ENCODE measurements at regions not wholly inside any gene's neighbourhood (a gene's known extent, or its start where the extent isn't known, plus 50 kb on each side); places are given as distances from the start of the nearest gene placed in this dataset.
"Not testable (repeated sequence)": the region's sequence is repeated elsewhere in the genome, so short reads cannot be mapped to it uniquely, and the experiment has no call there.

- TF ChIP-seq CTCF (conservative IDR thresholded peaks at IDR 0.05; ENCODE audit: low read depth, low read length) (no peak), EZH2 (IDR thresholded peaks at IDR 0.05; ENCODE audit: borderline replicate concordance, low read depth, low read length, poor library complexity, severe bottlenecking) (no peak)
- no TSS peak for BruUV-seq (replicated peaks)
- no peaks in the 10 kb centered on the region for H3K36me3 ChIP-seq (ENCODE audit: insufficient read depth, low read length, poor library complexity, severe bottlenecking)
- peaks cover 7% of the 10 kb centered on the region for H3K9me3 ChIP-seq (ENCODE audit: low read depth, low read length, poor library complexity, severe bottlenecking)
- H3K4me1 ChIP-seq (ENCODE audit: insufficient read depth, low read length, poor library complexity, severe bottlenecking): no peaks in the 10 kb centered on the region
- no peaks in the 10 kb centered on the region for H3K27me3 ChIP-seq (replicated peaks; ENCODE audit: insufficient read depth, low read depth, low read length, poor library complexity)
- CTCF ChIA-PET: no interaction called here
- POLR2A ChIA-PET (ENCODE audit: low non-redundant PET): no interaction called here
- intact Hi-C loops (cut with micrococcal nuclease; ENCODE audit: unreplicated experiment): no loop called here
- no peak for DNase-seq (ENCODE audit: low spot score)
- H3K27ac ChIP-seq (ENCODE audit: low read depth, low read length, poor library complexity, severe bottlenecking): no peak overlapping the region
- H3K4me3 ChIP-seq (ENCODE audit: low read depth, low read length, poor library complexity, severe bottlenecking): no peak overlapping the region
These were observed 291.6 kb upstream of the CNTN5 start for GRCh38 chr11:98729118-98729517.

GRCh38 chr11:98732947-98733346 lies 287.8 kb upstream of the CNTN5 start:
- Histone ChIP-seq H3K4me3 (ENCODE audit: low read depth, low read length, poor library complexity, severe bottlenecking) (no peak overlapping the region), H3K9me3 (ENCODE audit: low read depth, low read length, poor library complexity, severe bottlenecking) (peaks cover 6% of the 10 kb centered on the region), H3K4me1 (ENCODE audit: insufficient read depth, low read length, poor library complexity, severe bottlenecking) (no peaks in the 10 kb centered on the region), H3K27ac (ENCODE audit: low read depth, low read length, poor library complexity, severe bottlenecking) (no peak overlapping the region), H3K36me3 (ENCODE audit: insufficient read depth, low read length, poor library complexity, severe bottlenecking) (no peaks in the 10 kb centered on the region), H3K27me3 (replicated peaks; ENCODE audit: insufficient read depth, low read depth, low read length, poor library complexity) (no peaks in the 10 kb centered on the region)
- no peak for DNase-seq (ENCODE audit: low spot score)
- intact Hi-C loops (cut with micrococcal nuclease; ENCODE audit: unreplicated experiment): no loop called here
- ChIA-PET CTCF (no interaction called here), POLR2A (ENCODE audit: low non-redundant PET) (no interaction called here)
- no TSS peak for BruUV-seq (replicated peaks)
- no peak for TF ChIP-seq EZH2 (IDR thresholded peaks at IDR 0.05; ENCODE audit: borderline replicate concordance, low read depth, low read length, poor library complexity, severe bottlenecking)
- no peak for TF ChIP-seq CTCF (conservative IDR thresholded peaks at IDR 0.05; ENCODE audit: low read depth, low read length)

- H3K9me3 ChIP-seq (ENCODE audit: low read depth, low read length, poor library complexity, severe bottlenecking); intact Hi-C loops (cut with micrococcal nuclease; ENCODE audit: unreplicated experiment); H3K27ac ChIP-seq (ENCODE audit: low read depth, low read length, poor library complexity, severe bottlenecking); H3K27me3 ChIP-seq (replicated peaks; ENCODE audit: insufficient read depth, low read depth, low read length, poor library complexity); CTCF ChIA-PET; H3K36me3 ChIP-seq (ENCODE audit: insufficient read depth, low read length, poor library complexity, severe bottlenecking); DNase-seq (ENCODE audit: low spot score); POLR2A ChIA-PET (ENCODE audit: low non-redundant PET); H3K4me1 ChIP-seq (ENCODE audit: insufficient read depth, low read length, poor library complexity, severe bottlenecking); H3K4me3 ChIP-seq (ENCODE audit: low read depth, low read length, poor library complexity, severe bottlenecking); BruUV-seq (replicated peaks): not testable (repeated sequence)
These were observed 287.4 kb upstream of the CNTN5 start for GRCh38 chr11:98733378-98733777.

- POLR2A ChIA-PET (ENCODE audit: low non-redundant PET): no interaction called here
- TF ChIP-seq CTCF (conservative IDR thresholded peaks at IDR 0.05; ENCODE audit: low read depth, low read length): no peak
- TF ChIP-seq EZH2 (IDR thresholded peaks at IDR 0.05; ENCODE audit: borderline replicate concordance, low read depth, low read length, poor library complexity, severe bottlenecking): no peak
- Histone ChIP-seq H3K36me3 (ENCODE audit: insufficient read depth, low read length, poor library complexity, severe bottlenecking) (no peaks in the 10 kb centered on the region), H3K27ac (ENCODE audit: low read depth, low read length, poor library complexity, severe bottlenecking) (no peak overlapping the region), H3K4me1 (ENCODE audit: insufficient read depth, low read length, poor library complexity, severe bottlenecking) (no peaks in the 10 kb centered on the region), H3K27me3 (replicated peaks; ENCODE audit: insufficient read depth, low read depth, low read length, poor library complexity) (no peaks in the 10 kb centered on the region), H3K4me3 (ENCODE audit: low read depth, low read length, poor library complexity, severe bottlenecking) (no peak overlapping the region), H3K9me3 (ENCODE audit: low read depth, low read length, poor library complexity, severe bottlenecking) (peaks cover 4% of the 10 kb centered on the region)
- no peak for DNase-seq (ENCODE audit: low spot score)
- CTCF ChIA-PET: no interaction called here
- BruUV-seq (replicated peaks): no TSS peak
- intact Hi-C loops (cut with micrococcal nuclease; ENCODE audit: unreplicated experiment): no loop called here
These were observed 286.1 kb upstream of the CNTN5 start for GRCh38 chr11:98734686-98735085.

Measured in A673 (cell line).